GM12872 (cell line): ENCODE measurements at regions not wholly inside any gene's neighbourhood (a gene's known extent, or its start where the extent isn't known, plus 50 kb on each side); places are given as distances from the start of the nearest gene placed in this dataset.

Experiments used
- CTCF ChIP-seq: IDR thresholded peaks from 3 replicates; pipeline ENCODE4 v1.5.1; 2011; ENCODE audit warnings: low read depth, mild to moderate bottlenecking, low read length, moderate library complexity; ENCODE audit not compliant: insufficient read depth

GRCh38 chr7:130921391-130922180 is 187.6 kb upstream of the KLF14 start:
- TF ChIP-seq CTCF = no peak

GRCh38 chr7:130922206-130923112 is 188.5 kb upstream of the KLF14 start:
- TF ChIP-seq CTCF = no peak

GRCh38 chr7:130923365-130923764 is 189.4 kb upstream of the KLF14 start:
- no peak for TF ChIP-seq CTCF

GRCh38 chr7:130923930-130924329 is 189.9 kb upstream of the KLF14 start:
- no peak for TF ChIP-seq CTCF

GRCh38 chr7:130925136-130925794 is 191.3 kb upstream of the KLF14 start:
- no peak for TF ChIP-seq CTCF

- TF ChIP-seq CTCF = no peak
These were observed 192.1 kb upstream of the KLF14 start for GRCh38 chr7:130926001-130926691.
